ENCODE measurements at regions not wholly inside any gene's neighbourhood (a gene's known extent, or its start where the extent isn't known, plus 50 kb on each side); places are given as distances from the start of the nearest gene placed in this dataset.
"Not testable (repeated sequence)": the region's sequence is repeated elsewhere in the genome, so short reads cannot be mapped to it uniquely, and the experiment has no call there.

DNA sequence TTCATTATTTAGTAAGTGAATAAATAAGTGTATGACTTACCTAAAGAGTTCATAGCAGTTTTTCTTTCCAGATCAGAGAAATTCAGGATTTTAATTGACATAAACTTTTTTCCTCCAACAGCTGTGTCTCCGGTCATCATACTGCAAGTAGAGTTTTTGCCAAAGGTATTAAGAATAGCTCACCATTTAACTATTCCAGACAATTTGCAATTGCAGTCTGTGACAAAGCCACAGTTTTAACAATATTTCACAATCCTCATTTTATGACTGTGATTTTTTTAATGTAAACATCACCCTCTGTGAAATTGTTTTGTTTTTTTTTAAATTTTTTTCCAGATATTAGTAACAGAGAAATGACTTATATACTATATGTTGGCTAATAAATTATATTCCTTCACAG is 199.1 kb downstream of the TRIB2 start:
- WGBS: 94% methylated on average over 1 of the region's 1 CpG
- H3K9me3 ChIP-seq (ENCODE audit: insufficient read depth, low read depth, low read length): no peaks in the 10 kb centered on the region

DNA sequence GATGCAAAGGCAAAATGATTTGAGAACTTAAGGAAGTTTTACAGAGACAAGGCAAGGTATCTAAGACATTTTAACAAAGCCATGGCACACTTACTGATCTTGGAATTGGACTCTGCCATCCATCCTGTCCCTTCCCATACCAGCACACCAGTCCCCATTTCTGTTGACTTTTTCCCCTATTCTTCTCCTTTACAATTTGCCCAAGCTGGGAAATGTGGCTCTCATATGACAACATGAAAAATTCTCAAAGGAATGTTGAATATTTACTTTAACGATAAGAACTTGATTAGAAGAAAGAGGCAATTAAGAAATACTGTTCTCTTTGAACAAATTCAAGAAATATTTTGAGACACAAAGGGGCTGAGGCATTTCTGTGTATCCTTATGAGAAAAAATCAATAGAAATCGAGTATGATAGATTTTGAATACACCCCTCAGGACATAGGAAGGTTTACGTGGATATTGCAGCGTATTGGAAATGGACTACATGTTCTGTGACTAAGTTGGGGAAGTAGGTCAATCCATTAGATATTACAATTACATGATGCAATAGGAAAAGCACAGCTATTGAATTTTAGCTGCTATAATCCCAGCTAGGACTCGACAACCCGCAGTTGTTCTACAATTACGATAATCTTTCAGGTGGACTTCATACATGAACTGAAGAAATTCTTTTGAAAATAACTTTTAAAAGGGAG is 201.6 kb downstream of the TRIB2 start:
- H3K9ac ChIP-seq (ENCODE audit: low read depth, low read length): no peak overlapping the region
- H3K9me3 ChIP-seq (ENCODE audit: insufficient read depth, low read depth, low read length): no peaks in the 10 kb centered on the region
- no peak overlapping the region for H3K4me3 ChIP-seq (ENCODE audit: low read length)
- no peaks in the 10 kb centered on the region for H3K36me3 ChIP-seq (ENCODE audit: insufficient read depth, low read length)
- no peaks in the 10 kb centered on the region for H3K4me1 ChIP-seq (ENCODE audit: insufficient read depth, low read length)
- WGBS: 95% methylated on average over 7 of the region's 7 CpGs
- no peak overlapping the region for H3K27ac ChIP-seq (ENCODE audit: low read depth, low read length)
- no peaks in the 10 kb centered on the region for H3K27me3 ChIP-seq (ENCODE audit: insufficient read depth, low read length)

More for the DNA sequence above, 199.1 kb downstream of the TRIB2 start:
- H3K4me3 ChIP-seq (ENCODE audit: low read length): no peak overlapping the region
- H3K4me1 ChIP-seq (ENCODE audit: insufficient read depth, low read length): no peaks in the 10 kb centered on the region
- no peaks in the 10 kb centered on the region for H3K36me3 ChIP-seq (ENCODE audit: insufficient read depth, low read length)
- no peak overlapping the region for H3K27ac ChIP-seq (ENCODE audit: low read depth, low read length)
- no peak overlapping the region for H3K9ac ChIP-seq (ENCODE audit: low read depth, low read length)
- H3K27me3 ChIP-seq (ENCODE audit: insufficient read depth, low read length): no peaks in the 10 kb centered on the region

DNA sequence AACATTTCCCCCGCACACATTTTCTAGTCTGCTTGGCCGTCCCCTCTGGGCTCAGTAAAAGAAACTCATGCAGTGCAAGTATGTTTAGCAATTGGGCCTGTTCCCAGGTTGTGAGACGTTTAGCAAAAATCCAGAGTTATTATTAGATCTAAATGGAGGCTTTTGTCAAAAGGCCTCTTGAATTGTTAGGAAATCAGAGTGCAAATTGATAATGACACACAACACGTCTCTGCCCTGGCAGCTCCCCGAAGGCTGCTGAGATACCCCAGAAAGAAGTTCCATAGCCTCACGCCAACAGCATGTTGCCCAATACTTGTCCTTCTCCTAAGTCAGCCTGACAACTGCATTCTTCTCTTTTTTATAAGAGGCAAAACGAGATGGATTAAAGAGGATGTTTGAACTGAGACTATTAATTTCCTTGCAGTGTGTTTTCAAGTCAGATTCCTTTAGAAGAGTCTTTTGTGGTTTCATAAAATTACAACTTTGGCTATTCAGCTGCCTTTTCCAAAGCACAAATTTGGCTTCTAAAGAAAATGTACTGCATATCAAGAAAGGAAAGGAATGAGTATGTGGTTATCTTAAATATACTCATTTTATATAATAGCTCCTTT is 202.2 kb downstream of the TRIB2 start:
- no peaks in the 10 kb centered on the region for H3K4me1 ChIP-seq (ENCODE audit: insufficient read depth, low read length)
- H3K27ac ChIP-seq (ENCODE audit: low read depth, low read length): no peak overlapping the region
- H3K36me3 ChIP-seq (ENCODE audit: insufficient read depth, low read length): no peaks in the 10 kb centered on the region
- 96% methylated on average over 7 of the region's 7 CpGs for WGBS
- no peak overlapping the region for H3K4me3 ChIP-seq (ENCODE audit: low read length)
- no peaks in the 10 kb centered on the region for H3K9me3 ChIP-seq (ENCODE audit: insufficient read depth, low read depth, low read length)
- H3K27me3 ChIP-seq (ENCODE audit: insufficient read depth, low read length): no peaks in the 10 kb centered on the region
- no peak overlapping the region for H3K9ac ChIP-seq (ENCODE audit: low read depth, low read length)

GRCh38 chr2:12921321-12921720 is 204.6 kb downstream of the TRIB2 start:
- H3K4me3 ChIP-seq (ENCODE audit: low read length): no peak overlapping the region
- H3K27me3 ChIP-seq (ENCODE audit: insufficient read depth, low read length): no peaks in the 10 kb centered on the region
- H3K36me3 ChIP-seq (ENCODE audit: insufficient read depth, low read length): no peaks in the 10 kb centered on the region
- H3K27ac ChIP-seq (ENCODE audit: low read depth, low read length): no peak overlapping the region
- H3K9me3 ChIP-seq (ENCODE audit: insufficient read depth, low read depth, low read length): no peaks in the 10 kb centered on the region
- no peaks in the 10 kb centered on the region for H3K4me1 ChIP-seq (ENCODE audit: insufficient read depth, low read length)
- 94% methylated on average over 5 of the region's 5 CpGs for WGBS
- H3K9ac ChIP-seq (ENCODE audit: low read depth, low read length): no peak overlapping the region

GRCh38 chr2:12923907-12924610 is 207.3 kb downstream of the TRIB2 start:
- WGBS: 83% methylated on average over 2 of the region's 4 CpGs
- H3K27ac ChIP-seq (ENCODE audit: low read depth, low read length): no peak overlapping the region
- no peak overlapping the region for H3K9ac ChIP-seq (ENCODE audit: low read depth, low read length)
- H3K9me3 ChIP-seq (ENCODE audit: insufficient read depth, low read depth, low read length): no peaks in the 10 kb centered on the region
- H3K36me3 ChIP-seq (ENCODE audit: insufficient read depth, low read length): no peaks in the 10 kb centered on the region
- no peaks in the 10 kb centered on the region for H3K27me3 ChIP-seq (ENCODE audit: insufficient read depth, low read length)
- peaks cover 12% of the 10 kb centered on the region; the same call in 1 of the 2 replicates for H3K4me1 ChIP-seq (ENCODE audit: insufficient read depth, low read length)
- no peak overlapping the region for H3K4me3 ChIP-seq (ENCODE audit: low read length)

- H3K27ac ChIP-seq (ENCODE audit: low read depth, low read length); H3K27me3 ChIP-seq (ENCODE audit: insufficient read depth, low read length); H3K36me3 ChIP-seq (ENCODE audit: insufficient read depth, low read length); H3K9ac ChIP-seq (ENCODE audit: low read depth, low read length); H3K9me3 ChIP-seq (ENCODE audit: insufficient read depth, low read depth, low read length); H3K4me3 ChIP-seq (ENCODE audit: low read length): not testable (repeated sequence)
- H3K4me1 ChIP-seq (ENCODE audit: insufficient read depth, low read length): peaks cover 24% of the 10 kb centered on the region; the same call in 1 of the 2 replicates
- 96% methylated on average over 37 of the region's 37 CpGs for WGBS
Observed at GRCh38 chr2:12926641-12927040, 209.9 kb downstream of the TRIB2 start.

GRCh38 chr2:12928197-12928774 is 211.6 kb downstream of the TRIB2 start:
- Histone ChIP-seq H3K36me3 (ENCODE audit: insufficient read depth, low read length) (no peaks in the 10 kb centered on the region), H3K27ac (ENCODE audit: low read depth, low read length) (no peak overlapping the region), H3K4me3 (ENCODE audit: low read length) (no peak overlapping the region), H3K9ac (ENCODE audit: low read depth, low read length) (no peak overlapping the region), H3K27me3 (ENCODE audit: insufficient read depth, low read length) (no peaks in the 10 kb centered on the region), H3K9me3 (ENCODE audit: insufficient read depth, low read depth, low read length) (no peaks in the 10 kb centered on the region), H3K4me1 (ENCODE audit: insufficient read depth, low read length) (peaks cover 24% of the 10 kb centered on the region; the same call in 1 of the 2 replicates)
- WGBS: 95% methylated on average over 4 of the region's 5 CpGs

GRCh38 chr2:12928775-12929401 is 212.2 kb downstream of the TRIB2 start:
- no peak overlapping the region for H3K27ac ChIP-seq (ENCODE audit: low read depth, low read length)
- H3K27me3 ChIP-seq (ENCODE audit: insufficient read depth, low read length): no peaks in the 10 kb centered on the region
- WGBS: 25% methylated on average over 3 of the region's 4 CpGs
- no peaks in the 10 kb centered on the region for H3K9me3 ChIP-seq (ENCODE audit: insufficient read depth, low read depth, low read length)
- H3K4me1 ChIP-seq (ENCODE audit: insufficient read depth, low read length): peaks cover 24% of the 10 kb centered on the region; the same call in 1 of the 2 replicates
- no peaks in the 10 kb centered on the region for H3K36me3 ChIP-seq (ENCODE audit: insufficient read depth, low read length)
- H3K9ac ChIP-seq (ENCODE audit: low read depth, low read length): no peak overlapping the region
- H3K4me3 ChIP-seq (ENCODE audit: low read length): no peak overlapping the region

DNA sequence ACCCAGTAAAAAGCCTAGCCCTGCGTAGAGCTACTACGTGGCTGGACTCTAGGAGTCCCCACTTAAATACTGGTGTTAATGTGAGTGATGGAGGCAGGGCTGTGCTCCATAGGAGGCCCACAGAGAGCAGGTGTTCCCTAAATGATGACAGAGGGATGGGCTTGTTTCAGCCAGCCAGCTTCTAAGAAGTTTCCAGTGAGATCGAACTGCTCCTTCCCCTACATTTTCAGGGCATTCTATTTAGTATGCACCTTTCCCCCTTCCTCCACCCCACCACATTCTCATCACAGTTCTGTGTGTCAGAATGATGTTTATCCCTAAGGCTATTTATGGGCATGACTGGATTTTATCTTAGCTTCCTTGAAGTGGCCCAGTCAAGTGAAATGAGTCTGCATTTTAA is 213.0 kb downstream of the TRIB2 start:
- Histone ChIP-seq H3K27me3 (ENCODE audit: insufficient read depth, low read length) (no peaks in the 10 kb centered on the region), H3K9me3 (ENCODE audit: insufficient read depth, low read depth, low read length) (no peaks in the 10 kb centered on the region), H3K4me1 (ENCODE audit: insufficient read depth, low read length) (peaks cover 24% of the 10 kb centered on the region; the same call in 1 of the 2 replicates), H3K9ac (ENCODE audit: low read depth, low read length) (no peak overlapping the region), H3K27ac (ENCODE audit: low read depth, low read length) (no peak overlapping the region), H3K36me3 (ENCODE audit: insufficient read depth, low read length) (no peaks in the 10 kb centered on the region), H3K4me3 (ENCODE audit: low read length) (no peak overlapping the region)
- 80% methylated on average over 3 of the region's 3 CpGs for WGBS

GRCh38 chr2:12930391-12930790 is 213.7 kb downstream of the TRIB2 start:
- Histone ChIP-seq H3K27me3 (ENCODE audit: insufficient read depth, low read length) (no peaks in the 10 kb centered on the region), H3K4me1 (ENCODE audit: insufficient read depth, low read length) (peaks cover 24% of the 10 kb centered on the region; the same call in 1 of the 2 replicates), H3K9me3 (ENCODE audit: insufficient read depth, low read depth, low read length) (no peaks in the 10 kb centered on the region), H3K4me3 (ENCODE audit: low read length) (no peak overlapping the region), H3K27ac (ENCODE audit: low read depth, low read length) (no peak overlapping the region), H3K9ac (ENCODE audit: low read depth, low read length) (no peak overlapping the region), H3K36me3 (ENCODE audit: insufficient read depth, low read length) (no peaks in the 10 kb centered on the region)
- 95% methylated on average over 1 of the region's 1 CpG for WGBS

All from HUES64 (cell line).